LNCaP clone FGC (cell line): ENCODE measurements at regions not wholly inside any gene's neighbourhood (a gene's known extent, or its start where the extent isn't known, plus 50 kb on each side); places are given as distances from the start of the nearest gene placed in this dataset.
A peak's percentile ranks its signal among the peaks of the same experiment; 100 is the strongest.
"Not testable (repeated sequence)": the region's sequence is repeated elsewhere in the genome, so short reads cannot be mapped to it uniquely, and the experiment has no call there.

Source experiments
- DNase-seq: peaks from one replicate; pipeline ENCODE4 v3.0.0-alpha.2; 2011; ENCODE audit warnings: low read depth
- H3K4me3 ChIP-seq: 2 replicates; pipeline ENCODE4 v1.5.1; 2011; ENCODE audit warnings: mild to moderate bottlenecking, low read depth, low read length, control low read depth
- TF ChIP-seq, protein P1 (sequence below): IDR thresholded peaks from 2 replicates; pipeline ENCODE4 v1.5.1; 2012; ENCODE audit warnings: mild to moderate bottlenecking; ENCODE audit not compliant: control insufficient read depth, insufficient read depth; ENCODE audit errors: extremely low read depth

DNA sequence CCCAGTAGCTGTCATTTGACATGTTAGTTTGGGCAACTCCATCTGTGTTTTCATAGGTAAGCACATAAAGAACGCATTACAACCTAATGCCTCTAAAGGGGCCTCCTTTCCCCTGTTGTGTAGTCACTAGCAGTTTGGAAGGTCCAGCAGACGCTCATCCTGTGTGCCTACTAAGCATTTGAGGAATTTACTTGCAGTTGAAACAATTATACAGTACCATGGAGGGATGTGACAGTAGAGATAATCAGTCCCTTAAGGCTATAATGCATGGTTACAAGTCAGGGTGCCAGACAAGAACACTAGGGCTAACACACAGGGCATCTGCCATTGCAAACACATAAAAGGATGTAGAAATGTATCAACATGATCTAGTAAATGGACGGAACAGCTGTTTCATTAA, 138.3 kb downstream of the PCDH10 start:
- no peak for DNase-seq
- TF ChIP-seq, protein P1, sequence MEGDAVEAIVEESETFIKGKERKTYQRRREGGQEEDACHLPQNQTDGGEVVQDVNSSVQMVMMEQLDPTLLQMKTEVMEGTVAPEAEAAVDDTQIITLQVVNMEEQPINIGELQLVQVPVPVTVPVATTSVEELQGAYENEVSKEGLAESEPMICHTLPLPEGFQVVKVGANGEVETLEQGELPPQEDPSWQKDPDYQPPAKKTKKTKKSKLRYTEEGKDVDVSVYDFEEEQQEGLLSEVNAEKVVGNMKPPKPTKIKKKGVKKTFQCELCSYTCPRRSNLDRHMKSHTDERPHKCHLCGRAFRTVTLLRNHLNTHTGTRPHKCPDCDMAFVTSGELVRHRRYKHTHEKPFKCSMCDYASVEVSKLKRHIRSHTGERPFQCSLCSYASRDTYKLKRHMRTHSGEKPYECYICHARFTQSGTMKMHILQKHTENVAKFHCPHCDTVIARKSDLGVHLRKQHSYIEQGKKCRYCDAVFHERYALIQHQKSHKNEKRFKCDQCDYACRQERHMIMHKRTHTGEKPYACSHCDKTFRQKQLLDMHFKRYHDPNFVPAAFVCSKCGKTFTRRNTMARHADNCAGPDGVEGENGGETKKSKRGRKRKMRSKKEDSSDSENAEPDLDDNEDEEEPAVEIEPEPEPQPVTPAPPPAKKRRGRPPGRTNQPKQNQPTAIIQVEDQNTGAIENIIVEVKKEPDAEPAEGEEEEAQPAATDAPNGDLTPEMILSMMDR: no peak
- H3K4me3 ChIP-seq: no peak overlapping the region

DNA sequence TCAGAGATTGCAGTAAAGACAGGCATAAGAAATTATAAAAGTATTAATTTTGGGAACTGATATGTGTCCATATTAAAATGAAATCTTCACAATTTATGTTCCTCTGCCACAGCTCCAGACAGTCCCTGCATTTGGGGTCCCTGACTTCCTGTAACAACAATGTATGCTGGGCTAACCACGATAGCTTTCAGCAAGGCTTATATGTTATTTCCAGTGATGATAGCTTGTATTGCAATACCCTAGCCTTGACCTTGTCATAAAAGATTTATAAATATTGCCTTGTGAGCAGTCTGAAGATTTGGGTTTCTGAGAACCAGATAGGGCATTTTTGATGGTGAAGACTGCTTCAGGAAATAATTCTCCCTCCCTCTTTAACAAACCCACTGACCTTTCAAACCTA, 129.5 kb downstream of the PCDH10 start:
- no peak overlapping the region for H3K4me3 ChIP-seq
- no peak for DNase-seq
- TF ChIP-seq, protein P1: no peak

DNA sequence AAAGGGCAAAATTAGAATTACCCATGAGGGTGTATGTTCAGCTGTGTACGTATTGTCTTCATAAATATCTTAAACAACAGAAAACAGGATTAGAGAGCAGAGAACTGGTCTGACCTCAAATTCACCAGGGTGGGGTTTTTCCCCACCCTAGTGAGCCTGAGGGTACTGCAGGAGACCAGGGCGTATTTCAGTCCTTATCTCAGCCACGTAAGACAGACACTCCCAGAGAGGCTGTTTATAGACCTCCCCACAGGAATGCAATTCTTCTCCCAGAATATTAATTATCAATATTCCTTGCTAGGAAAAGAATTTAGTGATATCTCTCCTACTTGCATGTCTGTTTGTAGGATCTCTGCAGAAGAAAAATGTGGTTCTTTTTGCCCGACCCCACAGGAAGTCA, 128.8 kb downstream of the PCDH10 start:
- DNase-seq, H3K4me3 ChIP-seq: not testable (repeated sequence)

DNA sequence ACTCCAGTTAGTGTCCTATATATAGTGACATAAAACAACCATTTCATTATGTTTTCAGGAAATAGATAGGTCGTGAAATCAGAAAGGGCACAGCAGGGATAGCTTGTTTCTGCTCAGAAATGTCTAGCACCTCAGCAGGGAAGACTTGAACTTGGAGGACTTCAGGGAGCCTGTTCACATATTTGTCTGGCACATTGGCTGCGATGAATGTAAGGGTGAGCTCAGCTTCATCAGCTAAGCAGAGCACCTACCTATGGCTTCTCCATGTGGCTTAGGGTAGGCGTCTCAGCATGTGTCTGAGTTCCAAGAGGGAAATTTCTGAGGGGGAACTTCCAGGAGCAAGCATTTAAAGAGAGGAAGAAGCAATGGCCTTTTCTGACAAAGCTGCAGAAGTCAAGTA, 126.2 kb downstream of the PCDH10 start:
- TF ChIP-seq, protein P1: no peak
- DNase-seq: no peak
- H3K4me3 ChIP-seq: no peak overlapping the region

DNA sequence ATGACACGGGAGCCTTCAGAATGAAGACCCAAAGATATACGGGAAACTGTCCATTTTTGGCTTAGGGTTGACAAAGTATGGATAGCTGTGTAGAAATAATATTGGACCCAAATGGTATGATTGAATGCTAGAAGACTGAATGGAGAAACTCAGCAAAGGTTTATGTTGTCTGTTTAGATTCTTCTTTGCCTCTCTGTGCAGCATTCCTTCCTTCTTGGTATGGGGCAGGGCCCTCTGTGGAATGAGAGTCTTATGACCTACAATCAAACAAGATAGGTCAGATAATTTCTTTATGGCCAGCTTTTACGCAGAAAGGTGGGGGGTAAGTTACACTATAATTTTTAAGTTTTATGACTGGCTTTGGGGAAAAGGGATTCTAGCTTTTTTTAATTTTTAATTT, 124.3 kb downstream of the PCDH10 start:
- H3K4me3 ChIP-seq: no peak overlapping the region
- TF ChIP-seq, protein P1: no peak
- no peak for DNase-seq

DNA sequence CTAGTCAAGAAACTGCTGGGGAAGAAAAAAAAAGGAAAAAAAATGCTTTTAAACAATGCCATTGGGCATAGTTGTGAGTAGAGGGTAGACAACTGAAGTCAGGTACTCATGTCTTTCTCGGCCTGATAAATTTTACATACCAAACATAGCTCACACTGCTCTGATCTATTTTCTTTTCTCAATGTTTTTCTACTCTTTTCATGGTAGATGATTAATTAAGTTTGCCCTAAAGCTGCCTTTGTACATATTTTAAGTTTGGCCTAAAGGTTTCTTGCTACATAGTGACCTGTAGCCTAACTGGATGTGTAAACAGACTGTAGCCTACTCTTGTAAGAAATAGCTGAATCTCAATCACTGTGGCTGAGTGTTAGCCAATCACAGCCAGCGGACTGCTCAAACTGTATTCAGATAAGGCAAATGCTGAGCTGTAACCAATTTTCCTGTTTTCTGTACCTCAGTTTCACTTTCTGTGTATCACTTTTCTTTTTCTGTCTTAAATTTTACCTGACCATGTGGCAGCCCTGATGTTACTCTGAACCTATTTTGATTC, 121.0 kb downstream of the PCDH10 start:
- DNase-seq: no peak
- TF ChIP-seq, protein P1: no peak
- no peak overlapping the region for H3K4me3 ChIP-seq

DNA sequence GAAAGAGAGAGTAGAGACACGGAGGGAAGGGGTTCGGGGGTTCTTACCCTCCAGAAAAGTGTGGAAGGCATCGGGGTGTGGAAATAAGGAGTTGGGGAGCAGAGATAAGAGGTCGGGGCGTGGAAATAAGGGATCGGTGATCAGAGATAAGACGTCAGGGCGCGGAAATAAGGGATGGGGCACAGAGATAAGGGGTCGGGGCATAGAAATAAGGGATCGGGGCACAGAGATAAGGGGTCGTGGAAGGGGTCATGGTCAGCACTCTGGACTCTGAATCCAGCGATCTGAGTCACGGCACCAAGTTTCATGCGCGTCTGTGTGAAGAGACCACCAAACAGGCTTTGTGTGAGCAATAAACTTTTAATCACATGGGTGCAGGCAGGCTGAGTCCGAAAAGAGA, 119.1 kb downstream of the PCDH10 start:
- H3K4me3 ChIP-seq: no peak overlapping the region
- no peak for DNase-seq
- TF ChIP-seq, protein P1: no peak

DNA sequence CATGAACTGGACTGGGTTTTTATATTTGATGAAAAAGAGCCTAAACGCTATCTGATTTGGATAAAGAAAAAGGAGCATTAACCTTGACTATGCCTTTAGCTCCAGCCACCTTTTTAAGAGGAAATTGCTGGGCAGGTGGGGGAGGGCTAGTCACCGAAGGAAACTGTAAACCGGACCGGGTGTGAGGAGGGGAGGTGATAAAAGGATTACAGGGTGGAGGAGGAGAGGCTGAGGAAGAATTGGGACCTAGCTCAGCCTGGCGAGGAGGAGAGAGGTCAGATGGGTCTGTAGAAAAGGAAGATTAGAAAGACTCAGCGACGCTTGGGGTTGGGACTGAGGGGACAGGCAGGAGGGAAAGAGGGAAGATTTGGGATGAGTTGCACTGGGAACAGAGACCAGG, 118.4 kb downstream of the PCDH10 start:
- DNase-seq: not testable (repeated sequence)

DNA sequence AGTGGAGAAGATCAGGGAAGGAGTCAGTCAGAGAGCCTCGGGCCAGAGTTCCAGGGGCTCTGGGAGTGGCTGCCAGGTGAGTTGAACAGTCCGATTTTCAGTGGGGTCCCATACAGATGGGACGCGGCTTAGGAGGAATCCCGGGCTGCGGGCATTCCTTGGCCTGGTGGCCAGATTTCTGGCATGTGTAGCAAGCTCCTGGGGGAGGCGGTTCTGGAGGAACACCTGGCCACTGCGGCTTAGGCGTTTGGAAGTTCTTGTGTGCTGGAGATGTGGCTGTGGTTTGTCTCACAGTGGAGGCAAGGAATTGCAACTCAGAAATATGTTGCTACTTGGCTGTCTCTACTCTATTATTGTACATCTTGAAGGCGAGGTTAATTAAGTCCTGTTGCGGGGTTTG, 117.9 kb downstream of the PCDH10 start:
- not testable (repeated sequence) for DNase-seq, H3K4me3 ChIP-seq

More for the DNA sequence above, 118.4 kb downstream of the PCDH10 start:
- H3K4me3 ChIP-seq: not testable (repeated sequence)

DNA sequence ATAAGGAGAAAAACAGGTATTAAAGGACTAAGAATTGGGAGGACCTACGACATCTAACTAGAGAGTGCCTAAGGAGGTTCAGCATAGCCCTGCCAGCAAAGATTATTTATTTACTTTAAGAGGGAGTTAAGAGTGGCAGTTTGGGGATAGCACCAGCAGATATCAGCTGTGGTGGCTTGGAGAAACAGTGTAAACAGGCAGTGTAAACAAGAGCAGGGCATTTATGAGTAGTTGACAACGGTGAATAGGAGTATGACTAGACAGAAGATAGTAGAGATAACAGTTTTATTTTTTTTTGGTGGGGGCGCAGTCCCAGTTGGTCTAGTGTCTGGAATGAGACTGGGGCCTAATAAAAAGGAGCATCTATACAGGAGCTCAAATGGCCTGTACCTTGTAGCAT, 115.2 kb downstream of the PCDH10 start:
- not testable (repeated sequence) for H3K4me3 ChIP-seq
- peak; percentile 69 for DNase-seq
